GM20431 (cell line): ENCODE measurements at regions not wholly inside any gene's neighbourhood (a gene's known extent, or its start where the extent isn't known, plus 50 kb on each side); places are given as distances from the start of the nearest gene placed in this dataset.
"Not testable (repeated sequence)": the region's sequence is repeated elsewhere in the genome, so short reads cannot be mapped to it uniquely, and the experiment has no call there.

Source experiments
- in situ Hi-C: fragments of 300-500 bp; cut with MseI, MboI; formaldehyde crosslinking; loops from one replicate; pipeline ENCODE4 v1.15.0; 2020; ENCODE audit warnings: low sequenced_read_pairs; ENCODE audit not compliant: unreplicated experiment

- in situ Hi-C loops: no loop called here
Observed at GRCh38 chr18:5030636-5031035, 166.4 kb downstream of the AKAIN1 start.

GRCh38 chr18:5029592-5029991, 167.5 kb downstream of the AKAIN1 start:
- in situ Hi-C loops: no loop called here

- in situ Hi-C loops: no loop called here
Observed at GRCh38 chr18:5024741-5025140, 172.3 kb downstream of the AKAIN1 start.

- in situ Hi-C loops: no loop called here
Observed at GRCh38 chr18:5021558-5021957, 175.5 kb downstream of the AKAIN1 start.

GRCh38 chr18:5015213-5015612, 181.8 kb downstream of the AKAIN1 start:
- in situ Hi-C loops: no loop called here

GRCh38 chr18:5004031-5004820, 192.8 kb downstream of the AKAIN1 start:
- in situ Hi-C loops: not testable (repeated sequence)

GRCh38 chr18:4994710-4995109, 202.3 kb downstream of the AKAIN1 start:
- in situ Hi-C loops: no loop called here

GRCh38 chr18:4987452-4988405, 209.3 kb downstream of the AKAIN1 start:
- in situ Hi-C loops: no loop called here

GRCh38 chr18:4986677-4987076, 210.4 kb downstream of the AKAIN1 start:
- in situ Hi-C loops: no loop called here

GRCh38 chr18:4986066-4986465, 211.0 kb downstream of the AKAIN1 start:
- in situ Hi-C loops: no loop called here

- in situ Hi-C loops: no loop called here
Observed at GRCh38 chr18:4961121-4961909, 235.7 kb downstream of the AKAIN1 start.

GRCh38 chr18:4960578-4960977, 236.5 kb downstream of the AKAIN1 start:
- in situ Hi-C loops: no loop called here

- in situ Hi-C loops: no loop called here
Observed at GRCh38 chr18:4931209-4931608, 265.8 kb downstream of the AKAIN1 start.

GRCh38 chr18:4921548-4921947, 275.5 kb downstream of the AKAIN1 start:
- in situ Hi-C loops: no loop called here

GRCh38 chr18:4917509-4917908, 279.5 kb downstream of the AKAIN1 start:
- in situ Hi-C loops: not testable (repeated sequence)

GRCh38 chr18:4908328-4908727, 288.7 kb downstream of the AKAIN1 start:
- in situ Hi-C loops: no loop called here

- in situ Hi-C loops: no loop called here
Observed at GRCh38 chr18:4906856-4907255, 290.2 kb downstream of the AKAIN1 start.

GRCh38 chr18:4888251-4889040, 308.6 kb downstream of the AKAIN1 start:
- in situ Hi-C loops: no loop called here

GRCh38 chr18:4878480-4878879, 318.6 kb downstream of the AKAIN1 start:
- in situ Hi-C loops: no loop called here

- in situ Hi-C loops: no loop called here
Observed at GRCh38 chr18:4871197-4871596, 325.9 kb downstream of the AKAIN1 start.
